Activated CD8-positive, alpha-beta memory T cell treated with anti-CD3 and anti-CD28 coated beads for 24 hours (primary cell): ENCODE measurements at regions not wholly inside any gene's neighbourhood (a gene's known extent, or its start where the extent isn't known, plus 50 kb on each side); places are given as distances from the start of the nearest gene placed in this dataset.
"Not testable (repeated sequence)": the region's sequence is repeated elsewhere in the genome, so short reads cannot be mapped to it uniquely, and the experiment has no call there.

Experiments used
- DNase-seq: peaks from one replicate; pipeline ENCODE4 v3.0.0-alpha.2; 2020

- no peak for DNase-seq
Observed at GRCh38 chr4:57199267-57199666, 89.1 kb upstream of the IGFBP7 start.

DNA sequence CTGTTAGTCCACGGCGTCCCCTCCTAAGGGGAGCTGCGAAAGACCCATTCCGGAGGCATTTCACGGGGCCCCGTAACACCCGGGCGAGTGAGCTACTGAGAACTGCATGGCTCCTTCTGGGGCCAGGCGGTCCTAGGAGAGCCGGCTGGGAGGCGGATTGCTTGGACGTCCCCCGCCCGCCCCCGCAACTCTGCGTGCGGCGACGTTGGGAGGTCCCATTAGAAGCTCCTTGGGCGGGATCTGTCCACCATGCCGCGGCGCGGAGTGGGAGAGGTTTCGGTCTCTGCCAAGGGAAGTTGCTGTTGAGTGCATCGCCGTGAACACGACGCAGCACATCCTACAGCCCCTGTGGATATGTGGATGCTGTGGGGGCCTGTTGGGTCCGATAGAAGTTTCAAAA lies 85.4 kb upstream of the IGFBP7 start:
- no peak for DNase-seq

DNA sequence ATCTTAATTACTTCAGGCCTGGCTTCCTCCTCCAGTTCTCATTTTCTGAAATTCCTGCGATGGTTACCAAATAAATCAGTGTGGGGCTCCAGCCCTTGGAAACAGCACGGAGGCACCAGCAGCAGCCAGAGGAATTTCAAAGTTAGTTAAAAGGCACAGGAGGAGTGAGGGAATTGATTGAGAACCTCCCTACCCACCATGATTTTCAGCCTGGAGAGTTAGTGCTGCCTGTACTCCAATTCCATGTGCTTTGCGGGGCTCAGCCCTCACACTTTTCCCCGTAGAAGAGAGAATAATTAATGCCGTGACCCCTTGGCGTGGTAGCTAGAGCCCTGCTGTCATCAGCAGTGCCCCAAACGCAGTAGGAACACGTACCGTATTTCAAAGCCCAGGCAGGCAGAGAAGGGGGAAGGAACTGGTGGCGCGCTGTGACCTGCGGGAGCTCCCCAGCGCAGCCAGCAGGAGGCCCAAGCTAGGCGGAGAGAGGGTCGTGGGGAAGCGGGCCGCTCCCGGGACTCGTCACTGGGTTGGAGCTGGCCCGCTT lies 84.0 kb upstream of the IGFBP7 start:
- DNase-seq: no peak

DNA sequence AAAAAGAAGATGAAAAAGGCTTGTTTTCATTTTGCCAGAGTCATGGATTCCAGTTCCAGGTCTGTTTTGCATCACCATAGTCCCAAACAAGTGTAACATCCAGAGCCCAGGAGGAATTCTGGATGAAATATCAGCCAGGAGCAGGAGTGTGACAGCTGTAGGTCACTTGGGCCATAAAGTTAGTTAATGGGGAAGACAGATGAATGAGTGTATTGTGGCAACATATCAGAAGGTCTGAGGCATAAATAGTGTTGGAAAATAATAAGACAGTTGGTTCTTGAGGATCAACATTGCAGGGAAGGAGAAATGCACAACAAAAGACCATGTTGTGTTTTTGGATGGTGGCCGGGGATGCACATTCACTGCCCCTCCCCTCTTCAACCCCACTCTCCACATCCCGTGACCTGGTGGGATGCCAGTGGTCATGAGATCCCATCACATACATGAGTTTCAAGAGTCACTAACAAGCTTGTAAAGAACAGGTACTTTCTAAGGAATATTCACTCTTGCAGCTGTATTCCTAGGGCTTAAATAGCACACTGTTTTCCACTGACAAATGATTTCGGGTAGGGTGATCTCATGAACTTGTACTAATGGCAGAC lies 83.1 kb upstream of the IGFBP7 start:
- no peak for DNase-seq

DNA sequence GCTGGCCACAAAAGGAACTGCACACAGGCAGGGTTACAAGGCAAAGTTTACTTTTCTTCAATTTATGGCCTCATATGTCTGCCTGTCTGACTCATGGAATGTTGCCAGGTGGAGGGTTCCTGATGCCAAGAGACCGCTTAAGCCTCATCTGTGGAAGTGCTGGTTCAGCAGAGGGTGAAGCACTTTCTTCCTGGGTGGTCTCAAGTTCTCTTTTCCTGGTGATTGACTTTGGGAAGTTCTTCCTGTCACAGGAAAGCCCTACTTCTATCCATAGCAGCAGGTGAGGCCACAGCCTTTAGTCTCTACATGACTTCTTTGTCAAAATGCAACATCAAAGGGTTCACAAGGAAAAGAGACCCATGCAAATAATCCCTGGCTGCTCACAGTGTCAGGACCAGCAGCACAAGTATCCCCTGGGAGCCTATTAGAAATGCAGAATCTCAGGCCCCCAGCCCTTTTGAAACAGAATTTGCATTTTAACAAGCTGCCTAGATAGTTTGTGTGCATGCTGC lies 81.4 kb upstream of the IGFBP7 start:
- no peak for DNase-seq

DNA sequence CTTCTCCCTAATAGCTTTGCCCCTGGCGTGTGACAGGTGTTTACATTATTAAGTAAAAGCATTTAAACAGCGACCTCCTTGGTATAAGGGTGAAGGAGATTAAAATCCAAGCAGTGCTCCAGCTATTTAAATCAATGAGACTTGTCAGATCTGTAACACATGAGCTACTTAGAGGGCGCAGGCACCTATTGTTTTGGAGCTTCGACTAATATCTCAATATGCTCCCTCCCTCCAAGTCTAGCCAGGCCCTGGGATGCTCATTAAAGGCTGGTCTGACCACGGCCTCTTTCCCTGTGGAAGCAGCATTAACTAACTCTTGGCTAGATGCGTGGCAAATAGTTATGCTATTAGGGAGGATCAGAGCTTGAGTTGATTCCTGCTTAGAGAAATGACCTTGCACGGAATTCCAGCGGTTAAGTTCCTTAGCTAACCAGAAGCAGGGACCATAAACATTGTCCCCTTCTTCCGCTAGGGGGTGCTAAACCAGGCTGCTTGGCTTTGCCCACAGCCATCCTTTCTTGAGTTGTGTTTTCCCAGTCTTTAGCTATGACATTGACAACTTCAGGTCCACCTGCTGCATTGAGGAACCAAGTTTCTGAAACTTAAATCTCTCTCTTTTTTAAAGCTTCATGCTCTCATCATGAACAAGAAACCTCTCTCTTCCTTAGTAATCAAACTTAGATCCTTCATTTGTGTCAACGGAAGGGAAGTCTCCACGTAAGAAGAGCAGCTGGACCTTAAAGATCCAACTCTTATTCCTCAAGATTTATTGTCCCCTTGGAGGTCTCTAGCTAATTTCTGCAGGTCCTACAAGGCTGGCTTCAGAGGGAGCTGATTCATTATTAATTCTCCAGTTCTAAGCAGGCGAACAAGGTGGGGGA lies 80.7 kb upstream of the IGFBP7 start:
- DNase-seq: no peak

DNA sequence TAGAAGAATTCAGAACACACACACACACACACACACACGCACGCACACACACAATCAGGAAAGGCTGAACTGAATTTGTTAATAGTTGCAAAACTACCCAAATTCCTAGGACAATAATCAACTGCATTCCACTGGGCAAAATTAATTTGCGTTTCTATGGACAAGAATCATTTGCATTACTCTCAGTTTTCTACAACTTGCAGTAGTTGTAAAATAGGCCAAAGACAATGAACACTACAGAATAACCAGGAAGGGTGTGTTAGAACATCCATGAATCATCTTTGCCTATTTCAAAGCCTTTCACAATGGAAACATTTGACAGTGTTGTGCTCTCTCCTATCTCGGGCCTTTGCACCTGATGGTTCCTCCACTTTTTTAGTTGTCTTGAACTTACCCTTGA lies 77.1 kb upstream of the IGFBP7 start:
- DNase-seq: no peak

DNA sequence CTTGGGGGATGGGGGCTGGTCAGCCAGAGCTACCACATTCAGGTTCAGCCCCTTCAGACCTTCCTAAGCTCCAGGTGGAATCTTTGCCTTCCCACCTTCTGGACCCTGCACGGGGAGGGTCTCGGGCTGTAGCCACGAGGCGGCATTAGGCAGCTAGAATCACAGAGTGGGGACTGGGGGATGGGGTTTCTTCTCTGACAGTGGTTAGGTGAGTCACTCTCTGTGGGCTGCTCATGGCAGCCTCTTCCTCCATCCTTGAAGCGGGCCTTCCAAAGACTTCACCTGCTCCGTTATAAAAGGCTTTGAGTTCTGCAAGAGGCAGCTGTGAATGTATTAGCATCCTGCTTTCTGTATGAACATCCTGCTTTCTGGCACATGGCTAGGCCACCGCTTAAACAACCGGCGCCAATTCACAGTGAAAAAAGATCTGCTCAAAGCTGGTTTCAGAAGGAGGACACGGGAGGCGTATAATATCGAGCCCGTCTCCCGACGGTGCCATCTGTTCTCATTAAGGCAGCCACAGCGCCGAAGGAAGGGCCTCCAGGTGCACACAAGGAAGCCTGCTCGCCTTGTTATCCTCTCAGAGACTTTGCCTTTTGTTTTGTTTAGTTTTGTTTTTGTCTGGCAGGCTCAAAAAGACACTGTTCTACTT lies 74.3 kb upstream of the IGFBP7 start:
- no peak for DNase-seq

GRCh38 chr4:57182132-57182874 lies 72.1 kb upstream of the IGFBP7 start:
- no peak for DNase-seq

GRCh38 chr4:57173136-57173535 lies 63.0 kb upstream of the IGFBP7 start:
- not testable (repeated sequence) for DNase-seq

DNA sequence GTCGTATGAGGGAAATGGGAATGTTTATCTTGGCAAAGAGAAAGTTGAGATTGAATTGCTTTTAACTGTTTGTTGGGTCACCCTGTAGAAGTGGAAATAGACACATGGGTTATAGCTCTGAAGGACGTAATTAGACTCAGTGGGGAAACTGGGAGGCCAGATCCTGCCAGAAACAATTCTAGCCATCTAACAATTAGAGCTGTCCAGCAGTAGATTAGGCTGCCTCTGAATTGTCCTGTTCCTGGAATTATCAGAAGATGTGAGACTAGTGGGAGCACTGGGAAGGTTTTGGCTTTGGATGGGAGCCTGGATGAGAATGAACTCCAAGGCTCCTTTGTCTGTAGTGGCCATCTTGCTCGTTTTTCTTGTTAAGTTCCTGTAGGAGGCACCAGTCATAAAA lies 61.9 kb upstream of the IGFBP7 start:
- DNase-seq: no peak

- DNase-seq: no peak
Observed at GRCh38 chr4:57168982-57169381, 58.8 kb upstream of the IGFBP7 start.

GRCh38 chr4:57163530-57164459 lies 53.6 kb upstream of the IGFBP7 start:
- DNase-seq: peak; percentile 89

- DNase-seq: no peak
Observed at GRCh38 chr4:57162499-57163019, 52.4 kb upstream of the IGFBP7 start.
